Panc1 (cell line): ENCODE measurements at regions not wholly inside any gene's neighbourhood (a gene's known extent, or its start where the extent isn't known, plus 50 kb on each side); places are given as distances from the start of the nearest gene placed in this dataset.

Experiments used
- POLR2AphosphoS5 ChIP-seq: IDR thresholded peaks from 2 replicates; pipeline ENCODE4 v1.6.1; 2012; ENCODE audit warnings: mild to moderate bottlenecking, low read depth, low read length, moderate library complexity
- REST ChIP-seq, 2 experiments: IDR thresholded peaks; 2 replicates each; pipeline ENCODE4 v1.6.1; 2011 to 2012; ENCODE audit warnings: low read depth in 2 of 2, control low read depth in 1 of 2, low read length in 1 of 2, mild to moderate bottlenecking in 1 of 2, moderate library complexity in 1 of 2; ENCODE audit not compliant: insufficient read depth in 1 of 2
- SIN3A ChIP-seq: IDR thresholded peaks from 2 replicates; pipeline ENCODE4 v1.6.1; 2012; ENCODE audit warnings: low read depth, mild to moderate bottlenecking, low read length, moderate library complexity, borderline replicate concordance; ENCODE audit not compliant: insufficient read depth
- TCF7L2 ChIP-seq: IDR thresholded peaks from 2 replicates; pipeline ENCODE4 v1.6.1; 2011; ENCODE audit warnings: mild to moderate bottlenecking, low read depth, low read length, inconsistent platforms
- TF ChIP-seq, protein P1 (sequence below): fragments of 450-650 bp; IDR thresholded peaks from 2 replicates; pipeline ENCODE4 v1.5.1; 2017; ENCODE audit warnings: mild to moderate bottlenecking

DNA sequence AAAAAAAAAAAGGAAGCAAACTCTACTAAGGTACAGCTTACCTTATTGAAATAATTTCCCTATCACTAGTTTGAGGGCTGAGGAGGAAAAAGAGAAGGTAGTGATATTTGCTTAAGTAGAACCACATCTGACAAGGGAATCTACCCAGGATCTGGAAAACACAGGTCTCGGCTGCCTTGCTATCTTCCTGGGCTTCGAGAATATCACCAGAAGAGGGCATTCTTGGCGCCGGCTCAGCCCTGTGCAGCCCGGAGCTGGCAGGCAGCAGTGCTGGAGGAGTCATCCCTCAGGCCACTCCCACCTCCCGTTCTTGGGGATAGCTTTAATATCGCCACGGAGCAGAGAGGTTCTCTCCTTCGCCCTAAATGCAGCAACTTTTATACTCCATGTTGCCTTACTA is 1181.2 kb downstream of the VRK1 start:
- TF ChIP-seq, protein P1, sequence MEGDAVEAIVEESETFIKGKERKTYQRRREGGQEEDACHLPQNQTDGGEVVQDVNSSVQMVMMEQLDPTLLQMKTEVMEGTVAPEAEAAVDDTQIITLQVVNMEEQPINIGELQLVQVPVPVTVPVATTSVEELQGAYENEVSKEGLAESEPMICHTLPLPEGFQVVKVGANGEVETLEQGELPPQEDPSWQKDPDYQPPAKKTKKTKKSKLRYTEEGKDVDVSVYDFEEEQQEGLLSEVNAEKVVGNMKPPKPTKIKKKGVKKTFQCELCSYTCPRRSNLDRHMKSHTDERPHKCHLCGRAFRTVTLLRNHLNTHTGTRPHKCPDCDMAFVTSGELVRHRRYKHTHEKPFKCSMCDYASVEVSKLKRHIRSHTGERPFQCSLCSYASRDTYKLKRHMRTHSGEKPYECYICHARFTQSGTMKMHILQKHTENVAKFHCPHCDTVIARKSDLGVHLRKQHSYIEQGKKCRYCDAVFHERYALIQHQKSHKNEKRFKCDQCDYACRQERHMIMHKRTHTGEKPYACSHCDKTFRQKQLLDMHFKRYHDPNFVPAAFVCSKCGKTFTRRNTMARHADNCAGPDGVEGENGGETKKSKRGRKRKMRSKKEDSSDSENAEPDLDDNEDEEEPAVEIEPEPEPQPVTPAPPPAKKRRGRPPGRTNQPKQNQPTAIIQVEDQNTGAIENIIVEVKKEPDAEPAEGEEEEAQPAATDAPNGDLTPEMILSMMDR = peak; percentile 39
- TF ChIP-seq POLR2AphosphoS5 (no peak), SIN3A (no peak), TCF7L2 (no peak), REST (IDR thresholded peaks at IDR 0.05; ENCODE audit: insufficient read depth in 1 of 2, low read depth in 2 of 2, low read length in 1 of 2) (no peak)
